ENCODE measurements at regions not wholly inside any gene's neighbourhood (a gene's known extent, or its start where the extent isn't known, plus 50 kb on each side); places are given as distances from the start of the nearest gene placed in this dataset.

GRCh38 chr12:76641961-76642360, 82.4 kb upstream of the OSBPL8 start:
- Histone ChIP-seq H3K27ac (replicated peaks) (no peak overlapping the region), H3K4me3 (replicated peaks; ENCODE audit: insufficient read depth, low read length) (no peak overlapping the region), H3K27me3 (ENCODE audit: insufficient read depth, poor library complexity, severe bottlenecking) (no peaks in the 10 kb centered on the region)
- TF ChIP-seq SPI1 (IDR thresholded peaks at IDR 0.05; ENCODE audit: borderline replicate concordance, low read depth) = no peak
- no peak for TF ChIP-seq POLR2AphosphoS5 (IDR thresholded peaks at IDR 0.05; ENCODE audit: low read depth)
- no peak for TF ChIP-seq REST (IDR thresholded peaks at IDR 0.05; ENCODE audit: insufficient replicate concordance, low read depth)
- TF ChIP-seq CTCF (IDR thresholded peaks at IDR 0.05; ENCODE audit: insufficient read depth, low read length) = no peak
- no peak for TF ChIP-seq GABPA (IDR thresholded peaks at IDR 0.05; ENCODE audit: low read depth)
- no peak for DNase-seq (ENCODE audit: low read depth in 1 of 2, low spot score in 1 of 2)

GRCh38 chr12:76643438-76643837, 83.9 kb upstream of the OSBPL8 start:
- no peak for DNase-seq (ENCODE audit: low read depth in 1 of 2, low spot score in 1 of 2)
- no peak overlapping the region for H3K27ac ChIP-seq (replicated peaks)
- H3K27me3 ChIP-seq (ENCODE audit: insufficient read depth, poor library complexity, severe bottlenecking) = no peaks in the 10 kb centered on the region
- H3K4me3 ChIP-seq (replicated peaks; ENCODE audit: insufficient read depth, low read length) = no peak overlapping the region
- TF ChIP-seq SPI1 (IDR thresholded peaks at IDR 0.05; ENCODE audit: borderline replicate concordance, low read depth) = no peak
- TF ChIP-seq POLR2AphosphoS5 (IDR thresholded peaks at IDR 0.05; ENCODE audit: low read depth) = no peak
- no peak for TF ChIP-seq REST (IDR thresholded peaks at IDR 0.05; ENCODE audit: insufficient replicate concordance, low read depth)
- no peak for TF ChIP-seq CTCF (IDR thresholded peaks at IDR 0.05; ENCODE audit: insufficient read depth, low read length)
- no peak for TF ChIP-seq GABPA (IDR thresholded peaks at IDR 0.05; ENCODE audit: low read depth)

- TF ChIP-seq SPI1 (IDR thresholded peaks at IDR 0.05; ENCODE audit: borderline replicate concordance, low read depth) = no peak
- no peak for TF ChIP-seq REST (IDR thresholded peaks at IDR 0.05; ENCODE audit: insufficient replicate concordance, low read depth)
- no peak for TF ChIP-seq CTCF (IDR thresholded peaks at IDR 0.05; ENCODE audit: insufficient read depth, low read length)
- no peak for TF ChIP-seq POLR2AphosphoS5 (IDR thresholded peaks at IDR 0.05; ENCODE audit: low read depth)
- TF ChIP-seq GABPA (IDR thresholded peaks at IDR 0.05; ENCODE audit: low read depth) = no peak
- H3K27ac ChIP-seq (replicated peaks) = no peak overlapping the region
Observed at GRCh38 chr12:76644950-76645349, 85.4 kb upstream of the OSBPL8 start.

More at GRCh38 chr12:76644950-76645349, 85.4 kb upstream of the OSBPL8 start:
- no peak overlapping the region for H3K4me3 ChIP-seq (replicated peaks; ENCODE audit: insufficient read depth, low read length)
- peaks cover 2% of the 10 kb centered on the region for H3K27me3 ChIP-seq (ENCODE audit: insufficient read depth, poor library complexity, severe bottlenecking)
- DNase-seq (ENCODE audit: low read depth in 1 of 2, low spot score in 1 of 2) = no peak

Data from HL-60 (cell line).